ENCODE measurements at regions not wholly inside any gene's neighbourhood (a gene's known extent, or its start where the extent isn't known, plus 50 kb on each side); places are given as distances from the start of the nearest gene placed in this dataset.

- TF ChIP-seq PATZ1 (CRISPR knock-in tag; IDR thresholded peaks at IDR 0.05; ENCODE audit: borderline replicate concordance) (no peak), ZFP3 (CRISPR knock-in tag; IDR thresholded peaks at IDR 0.05) (no peak), CSRNP3 (CRISPR knock-in tag; IDR thresholded peaks at IDR 0.05) (no peak), CREB5 (CRISPR knock-in tag; IDR thresholded peaks at IDR 0.05; ENCODE audit: low read depth) (no peak), ZFP30 (CRISPR knock-in tag; IDR thresholded peaks at IDR 0.05) (no peak)
Measured at GRCh38 chr22:47615051-47615450, 852.6 kb downstream of the TBC1D22A start.

All from SK-N-SH treated with all-trans-retinoic acid at 6 μM for 48 hours (cell line).